H9 (cell line): ENCODE measurements at regions not wholly inside any gene's neighbourhood (a gene's known extent, or its start where the extent isn't known, plus 50 kb on each side); places are given as distances from the start of the nearest gene placed in this dataset.

Experiments used
- DNase-seq: peaks from one replicate; pipeline ENCODE4 v3.0.0-alpha.2; 2017
- H2AFZ ChIP-seq: one replicate; pipeline ENCODE4 v1.6.1; 2013; ENCODE audit warnings: mild to moderate bottlenecking, low read length, control low read depth, moderate library complexity
- H2AK5ac ChIP-seq: 2 replicates; pipeline ENCODE4 v1.6.1; 2013; ENCODE audit warnings: low read length, control low read depth, mixed read lengths; ENCODE audit not compliant: insufficient read length
- H2BK120ac ChIP-seq: one replicate; pipeline ENCODE4 v1.6.1; 2013; ENCODE audit warnings: low read depth, mild to moderate bottlenecking, low read length, control low read depth, inconsistent platforms; ENCODE audit not compliant: poor library complexity, severe bottlenecking
- H2BK12ac ChIP-seq: 2 replicates; pipeline ENCODE4 v1.6.1; 2013; ENCODE audit warnings: low read length, control low read depth, mixed read lengths, low read depth; ENCODE audit not compliant: insufficient read length
- H2BK15ac ChIP-seq: 2 replicates; pipeline ENCODE4 v1.6.1; 2013; ENCODE audit warnings: low read depth, low read length, control low read depth
- H2BK20ac ChIP-seq: one replicate; pipeline ENCODE4 v1.6.1; 2013; ENCODE audit warnings: low read depth, mild to moderate bottlenecking, low read length, control low read depth, inconsistent platforms; ENCODE audit not compliant: poor library complexity, severe bottlenecking
- H2BK5ac ChIP-seq: 2 replicates; pipeline ENCODE4 v1.6.1; 2013; ENCODE audit warnings: low read length, control low read depth, mixed read lengths; ENCODE audit not compliant: insufficient read length
- H3K14ac ChIP-seq: 2 replicates; pipeline ENCODE4 v1.6.1; 2013; ENCODE audit warnings: low read length, control low read depth; ENCODE audit not compliant: insufficient read depth
- H3K18ac ChIP-seq: 2 replicates; pipeline ENCODE4 v1.6.1; 2013; ENCODE audit warnings: low read depth, mild to moderate bottlenecking, mixed read lengths, low read length, control low read depth; ENCODE audit not compliant: insufficient read length
- H3K23ac ChIP-seq: 2 replicates; pipeline ENCODE4 v1.6.1; 2013; ENCODE audit warnings: low read length, control low read depth, mixed read lengths, low read depth; ENCODE audit not compliant: insufficient read length
- H3K23me2 ChIP-seq: 2 replicates; pipeline ENCODE4 v1.6.1; 2013; ENCODE audit warnings: low read depth, mild to moderate bottlenecking, mixed read lengths, low read length, control low read depth; ENCODE audit not compliant: insufficient read length, poor library complexity, severe bottlenecking
- H3K27ac ChIP-seq: 2 replicates; pipeline ENCODE4 v1.5.1; 2013; ENCODE audit warnings: low read length, control low read depth, mixed read lengths, low read depth; ENCODE audit not compliant: insufficient read length
- H3K27me3 ChIP-seq: 2 replicates; pipeline ENCODE4 v1.6.1; 2013; ENCODE audit warnings: low read length, control low read depth, inconsistent platforms; ENCODE audit not compliant: insufficient read depth
- H3K4ac ChIP-seq: 2 replicates; pipeline ENCODE4 v1.6.1; 2013; ENCODE audit warnings: low read depth, mild to moderate bottlenecking, control low read depth, inconsistent platforms, low read length, moderate library complexity
- H3K4me1 ChIP-seq: 2 replicates; pipeline ENCODE4 v1.6.1; 2013; ENCODE audit warnings: low read length, control low read depth, inconsistent platforms; ENCODE audit not compliant: insufficient read depth
- H3K4me2 ChIP-seq: 2 replicates; pipeline ENCODE4 v1.6.1; 2013; ENCODE audit warnings: low read length, control low read depth, mixed read lengths; ENCODE audit not compliant: insufficient read length, insufficient read depth
- H3K56ac ChIP-seq: 2 replicates; pipeline ENCODE4 v1.6.1; 2013; ENCODE audit warnings: low read depth, mild to moderate bottlenecking, mixed read lengths, low read length, control low read depth; ENCODE audit not compliant: insufficient read length
- H3K79me1 ChIP-seq: 2 replicates; pipeline ENCODE4 v1.6.1; 2013; ENCODE audit warnings: low read depth, mild to moderate bottlenecking, moderate library complexity, low read length, control low read depth, inconsistent platforms; ENCODE audit not compliant: insufficient read depth, poor library complexity, severe bottlenecking
- H3K79me2 ChIP-seq: 2 replicates; pipeline ENCODE4 v1.6.1; 2013; ENCODE audit warnings: low read length, control low read depth, inconsistent platforms; ENCODE audit not compliant: insufficient read depth
- H3K9ac ChIP-seq: 2 replicates; pipeline ENCODE4 v1.6.1; 2013; ENCODE audit warnings: low read length, control low read depth, mixed read lengths; ENCODE audit not compliant: insufficient read length; ENCODE audit errors: extremely low read depth
- H3K9me3 ChIP-seq: one replicate; pipeline ENCODE4 v1.6.1; 2013; ENCODE audit warnings: low read depth, low read length, inconsistent platforms; ENCODE audit not compliant: control insufficient read depth
- H3T11ph ChIP-seq: one replicate; pipeline ENCODE4 v1.6.1; 2013; ENCODE audit warnings: mild to moderate bottlenecking, low read length, control low read depth, inconsistent platforms
- H4K20me1 ChIP-seq: one replicate; pipeline ENCODE4 v1.6.1; 2013; ENCODE audit not compliant: control insufficient read depth, insufficient read length, insufficient read depth
- H4K5ac ChIP-seq: 2 replicates; pipeline ENCODE4 v1.6.1; 2013; ENCODE audit warnings: low read depth, mild to moderate bottlenecking, mixed read lengths, low read length, control low read depth; ENCODE audit not compliant: insufficient read length
- H4K8ac ChIP-seq: replicated peaks from 2 replicates; pipeline ENCODE4 v1.6.1; 2013; ENCODE audit warnings: low read length, control low read depth, mixed read lengths, low read depth; ENCODE audit not compliant: insufficient read length
- H4K91ac ChIP-seq: 2 replicates; pipeline ENCODE4 v1.6.1; 2013; ENCODE audit warnings: low read depth, mild to moderate bottlenecking, moderate library complexity, mixed read lengths, low read length, control low read depth; ENCODE audit not compliant: insufficient read length
- H3K27ac Mint-ChIP-seq, 3 experiments: 2 replicates in 2 of 3; 3 replicates in 1 of 3; pipeline ENCODE4 v1.8.0; 2020 to 2021; ENCODE audit warnings: mixed read lengths in 3 of 3, mild to moderate bottlenecking in 1 of 3, moderate library complexity in 1 of 3
- H3K27me3 Mint-ChIP-seq: 2 replicates; pipeline ENCODE4 v1.8.0; 2021; ENCODE audit warnings: low read depth, mild to moderate bottlenecking, moderate library complexity, mixed read lengths
- H3K36me3 Mint-ChIP-seq, 3 experiments: 2 replicates in 2 of 3; 3 replicates in 1 of 3; pipeline ENCODE4 v1.8.0; 2020 to 2021; ENCODE audit warnings: low read depth in 3 of 3, mixed read lengths in 3 of 3; ENCODE audit not compliant: insufficient read depth in 1 of 3
- H3K4me1 Mint-ChIP-seq, 2 experiments: 2 replicates each; pipeline ENCODE4 v1.8.0; 2020; ENCODE audit warnings: mixed read lengths in 2 of 2
- H3K4me3 Mint-ChIP-seq, 2 experiments: 2 replicates in 1 of 2; 3 replicates in 1 of 2; pipeline ENCODE4 v1.8.0; 2020 to 2021; ENCODE audit warnings: mild to moderate bottlenecking in 2 of 2, mixed read lengths in 2 of 2, moderate library complexity in 1 of 2
- H3K9me3 Mint-ChIP-seq, 2 experiments: 2 replicates in 1 of 2; 3 replicates in 1 of 2; pipeline ENCODE4 v1.8.0; 2020; ENCODE audit warnings: mild to moderate bottlenecking in 2 of 2, mixed read lengths in 2 of 2, moderate library complexity in 1 of 2
- CTCF ChIP-seq: fragments of 200-600 bp; sonication (generic); conservative IDR thresholded peaks from 3 replicates; pipeline ENCODE4 v1.8.0; 2021; ENCODE audit warnings: antibody characterized with exemption, mild to moderate bottlenecking
- WGBS: extraction: QIAGEN DNeasy Blood & Tissue Kit; methylation state at CpG from one replicate; pipeline ENCODE4 v1.1.7; 2013; ENCODE audit warnings: missing lambda C conversion rate, low lambda C conversion rate, mixed read lengths; ENCODE audit not compliant: insufficient read length; ENCODE audit errors: extremely low coverage; 5-methylcytosine and 5-hydroxymethylcytosine counted together

GRCh38 chr13:91017669-91018053 lies 329.8 kb upstream of the MIR17HG start:
- H2BK120ac ChIP-seq = no peak overlapping the region
- no peaks in the 10 kb centered on the region for H3K23me2 ChIP-seq
- Mint-ChIP-seq H3K4me3 (no peak overlapping the region), H3K36me3 (no peaks in the 10 kb centered on the region), H3K27me3 (no peaks in the 10 kb centered on the region), H3K9me3 (no peaks in the 10 kb centered on the region; a peak in 1 of 5 replicates), H3K27ac (0 out of 7 replicates have a peak overlapping the region, but pooled peaks of 1 of the 3 experiments have one; percentile 60), H3K4me1 (peaks cover 1 to 3% of the 10 kb centered on the region in 2 experiments; a peak in 1 of 4 replicates)
- no peaks in the 10 kb centered on the region for H3K9me3 ChIP-seq
- H3K18ac ChIP-seq = no peak overlapping the region
- 0 out of 3 replicates have a peak, but pooled peaks have one; percentile 3 for TF ChIP-seq CTCF
- H4K91ac ChIP-seq = no peak overlapping the region
- no peak overlapping the region for H2BK20ac ChIP-seq
- H4K8ac ChIP-seq = no peak overlapping the region
- no peak overlapping the region for H3T11ph ChIP-seq
- no peak overlapping the region for H2AFZ ChIP-seq
- H3K14ac ChIP-seq = no peak overlapping the region
- H2AK5ac ChIP-seq = no peak overlapping the region
- H3K4ac ChIP-seq = no peak overlapping the region
- no peak overlapping the region for H2BK15ac ChIP-seq
- H3K79me2 ChIP-seq = no peaks in the 10 kb centered on the region
- no peaks in the 10 kb centered on the region for H3K27me3 ChIP-seq
- H3K23ac ChIP-seq = no peak overlapping the region
- H2BK5ac ChIP-seq = no peak overlapping the region
- H3K9ac ChIP-seq = no peak overlapping the region
- H3K56ac ChIP-seq = no peak overlapping the region
- H4K5ac ChIP-seq = no peak overlapping the region
- H3K27ac ChIP-seq = no peak overlapping the region
- no peaks in the 10 kb centered on the region for H3K4me1 ChIP-seq
- DNase-seq = peak; percentile 44
- H3K79me1 ChIP-seq = no peaks in the 10 kb centered on the region
- no peaks in the 10 kb centered on the region for H4K20me1 ChIP-seq
- H2BK12ac ChIP-seq = no peak overlapping the region
- H3K4me2 ChIP-seq = no peak overlapping the region
- WGBS = no CpG with 5 or more reads among the region's 15 CpGs
